Gastroesophageal sphincter (tissue), 3 donors: ENCODE measurements at regions not wholly inside any gene's neighbourhood (a gene's known extent, or its start where the extent isn't known, plus 50 kb on each side); places are given as distances from the start of the nearest gene placed in this dataset.

ENCODE experiments used
- EP300 ChIP-seq: sonication (generic); formaldehyde crosslinking; IDR thresholded peaks from one replicate; pipeline ENCODE4 v1.6.1; 2017; ENCODE audit warnings: antibody characterized with exemption, mild to moderate bottlenecking
- POLR2A ChIP-seq, 2 donors: fragments of 450-650 bp; IDR thresholded peaks; one replicate each; pipeline ENCODE4 v1.6.1; 2017; ENCODE audit warnings: antibody characterized with exemption in 2 of 2, mild to moderate bottlenecking in 2 of 2, moderate library complexity in 1 of 2
- TF ChIP-seq, protein P1 (sequence below), 4 experiments: fragments of 200-600 bp in 2 of 4; fragments of 450-650 bp in 2 of 4; sonication (generic) in 1 of 4; IDR thresholded peaks; one replicate each; pipeline ENCODE4 v1.5.1; 2017 to 2019; ENCODE audit warnings: antibody characterized with exemption in 4 of 4, mild to moderate bottlenecking in 2 of 4, moderate library complexity in 2 of 4

DNA sequence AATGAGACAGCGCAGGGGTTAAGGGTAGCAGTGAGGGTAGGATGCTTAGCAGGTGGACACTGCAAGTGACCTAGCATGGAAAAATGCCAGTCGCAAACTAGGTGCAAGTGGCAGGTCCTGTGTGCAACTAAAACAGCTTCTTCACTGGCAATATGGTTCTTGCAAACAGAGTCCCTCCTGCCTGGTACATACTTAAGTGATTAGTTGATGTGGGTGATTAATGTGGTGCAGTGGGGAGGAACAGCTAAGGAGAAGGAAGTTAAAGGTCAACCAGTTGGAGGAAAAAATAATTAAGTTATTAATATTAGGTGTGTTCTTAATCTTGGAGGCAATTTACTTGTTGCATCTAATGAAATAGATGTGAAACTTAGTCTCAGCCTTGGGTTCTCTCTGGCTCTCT lies 121.6 kb upstream of the IGFBP7 start:
- TF ChIP-seq POLR2A (IDR thresholded peaks at IDR 0.05) (no peak), EP300 (no peak)
- TF ChIP-seq, protein P1, sequence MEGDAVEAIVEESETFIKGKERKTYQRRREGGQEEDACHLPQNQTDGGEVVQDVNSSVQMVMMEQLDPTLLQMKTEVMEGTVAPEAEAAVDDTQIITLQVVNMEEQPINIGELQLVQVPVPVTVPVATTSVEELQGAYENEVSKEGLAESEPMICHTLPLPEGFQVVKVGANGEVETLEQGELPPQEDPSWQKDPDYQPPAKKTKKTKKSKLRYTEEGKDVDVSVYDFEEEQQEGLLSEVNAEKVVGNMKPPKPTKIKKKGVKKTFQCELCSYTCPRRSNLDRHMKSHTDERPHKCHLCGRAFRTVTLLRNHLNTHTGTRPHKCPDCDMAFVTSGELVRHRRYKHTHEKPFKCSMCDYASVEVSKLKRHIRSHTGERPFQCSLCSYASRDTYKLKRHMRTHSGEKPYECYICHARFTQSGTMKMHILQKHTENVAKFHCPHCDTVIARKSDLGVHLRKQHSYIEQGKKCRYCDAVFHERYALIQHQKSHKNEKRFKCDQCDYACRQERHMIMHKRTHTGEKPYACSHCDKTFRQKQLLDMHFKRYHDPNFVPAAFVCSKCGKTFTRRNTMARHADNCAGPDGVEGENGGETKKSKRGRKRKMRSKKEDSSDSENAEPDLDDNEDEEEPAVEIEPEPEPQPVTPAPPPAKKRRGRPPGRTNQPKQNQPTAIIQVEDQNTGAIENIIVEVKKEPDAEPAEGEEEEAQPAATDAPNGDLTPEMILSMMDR (IDR thresholded peaks at IDR 0.05) = no peak
